GM21717 (cell line): ENCODE measurements at regions not wholly inside any gene's neighbourhood (a gene's known extent, or its start where the extent isn't known, plus 50 kb on each side); places are given as distances from the start of the nearest gene placed in this dataset.
"Not testable (repeated sequence)": the region's sequence is repeated elsewhere in the genome, so short reads cannot be mapped to it uniquely, and the experiment has no call there.

ENCODE experiments used
- ATAC-seq: cut with Tn5 transposase; IDR thresholded peaks from one replicate; pipeline ENCODE4 v1.9.1; 2021; ENCODE audit warnings: mild to moderate bottlenecking, moderate library complexity; ENCODE audit not compliant: unreplicated experiment

DNA sequence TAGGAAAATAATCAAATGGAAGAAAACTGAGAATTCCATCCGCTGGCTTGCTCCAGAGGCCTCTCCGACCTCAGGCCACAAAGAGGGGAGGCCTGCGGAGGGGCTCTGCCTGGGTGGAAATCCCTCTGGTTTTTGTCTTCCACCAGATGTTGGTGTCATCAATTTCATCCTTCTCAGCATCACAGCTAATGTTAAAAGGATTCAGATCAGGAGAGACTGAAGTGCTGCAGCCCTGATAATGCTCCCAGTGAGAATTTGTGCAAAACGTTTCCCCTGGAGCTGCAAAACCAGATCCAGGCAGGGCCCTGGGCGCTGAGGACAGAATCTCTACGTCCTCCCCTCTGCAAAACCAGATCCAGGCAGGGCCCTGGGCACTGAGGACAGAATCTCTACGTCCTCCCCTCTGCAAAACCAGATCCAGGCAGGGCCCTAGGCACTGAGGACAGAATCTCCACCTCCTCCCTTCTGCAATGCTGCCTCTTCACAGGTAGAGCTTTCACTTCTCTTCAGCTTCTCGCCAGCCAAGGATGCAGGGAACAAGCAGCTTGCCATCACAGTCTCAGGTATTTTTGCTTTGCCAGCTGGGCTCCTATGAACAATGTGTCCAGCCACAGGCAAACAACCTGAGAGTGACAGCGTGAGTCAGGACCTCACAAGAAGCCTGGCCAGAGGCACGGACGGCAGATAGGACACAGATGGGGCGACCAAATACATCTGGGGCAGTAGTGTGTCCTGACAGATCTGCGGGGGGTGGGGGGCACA, 81.2 kb downstream of the TMEM18 start:
- no peak for ATAC-seq

DNA sequence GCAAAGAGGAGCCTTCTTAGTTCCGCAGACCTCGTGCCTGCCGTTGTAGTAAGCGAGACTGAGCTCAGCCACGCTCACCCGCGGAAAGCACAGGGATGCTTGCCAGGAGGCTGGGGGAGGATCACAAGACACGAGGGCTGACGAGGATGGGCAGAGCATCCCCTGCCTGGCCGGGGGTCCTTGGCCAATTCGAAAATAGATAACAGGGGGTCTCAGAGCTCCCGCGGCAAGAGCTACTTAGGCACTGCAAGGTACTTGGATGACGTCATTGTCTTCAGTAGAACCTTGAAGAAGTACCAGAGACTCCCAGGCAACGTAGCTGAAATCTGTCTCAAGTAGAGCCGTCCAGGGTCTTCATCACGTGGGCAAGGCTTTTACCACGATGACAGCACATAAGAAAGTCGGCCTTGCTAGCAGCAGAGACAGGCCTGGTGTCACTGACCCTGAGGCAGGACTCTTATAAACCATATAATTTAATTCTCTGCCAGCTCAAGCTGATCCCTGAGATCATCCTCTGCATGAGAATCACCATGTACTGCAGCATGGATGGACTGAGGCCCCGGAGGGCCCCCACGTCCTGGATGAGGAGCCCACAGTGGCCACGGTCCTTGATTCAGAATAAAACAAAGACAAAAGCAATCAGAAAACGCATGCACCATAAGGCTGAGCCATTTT, 81.9 kb downstream of the TMEM18 start:
- no peak for ATAC-seq

DNA sequence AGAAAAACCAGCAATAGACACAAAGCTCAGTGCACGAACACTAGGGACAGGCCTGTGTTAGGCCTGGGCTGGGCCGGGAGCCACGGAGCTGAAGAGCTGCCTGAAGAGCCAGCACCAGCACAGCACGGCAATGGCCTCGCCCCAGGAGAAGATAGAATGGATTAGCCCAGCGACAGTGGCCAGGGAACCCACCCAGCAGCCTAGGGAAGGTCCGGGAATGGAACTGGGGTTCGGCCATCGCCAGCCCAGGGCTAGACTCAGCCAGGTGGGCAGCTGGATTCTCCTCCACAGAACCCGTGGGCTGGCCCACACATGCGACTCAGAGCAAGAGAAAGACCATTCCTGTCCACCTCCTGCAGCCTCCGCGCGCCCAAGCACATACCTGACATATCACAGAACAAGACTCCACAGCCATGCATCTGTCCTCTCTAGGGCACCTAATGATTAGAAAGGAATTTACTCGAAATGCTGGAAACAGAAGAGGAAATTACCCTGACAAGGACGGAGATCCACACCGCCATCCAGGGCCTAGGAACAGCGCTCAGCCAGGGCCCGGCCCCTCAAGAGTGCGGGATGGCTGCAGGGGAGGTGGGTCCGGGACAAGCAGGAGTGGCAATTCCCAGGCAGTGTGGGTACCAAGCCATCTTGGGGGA, 82.8 kb downstream of the TMEM18 start:
- ATAC-seq = no peak

DNA sequence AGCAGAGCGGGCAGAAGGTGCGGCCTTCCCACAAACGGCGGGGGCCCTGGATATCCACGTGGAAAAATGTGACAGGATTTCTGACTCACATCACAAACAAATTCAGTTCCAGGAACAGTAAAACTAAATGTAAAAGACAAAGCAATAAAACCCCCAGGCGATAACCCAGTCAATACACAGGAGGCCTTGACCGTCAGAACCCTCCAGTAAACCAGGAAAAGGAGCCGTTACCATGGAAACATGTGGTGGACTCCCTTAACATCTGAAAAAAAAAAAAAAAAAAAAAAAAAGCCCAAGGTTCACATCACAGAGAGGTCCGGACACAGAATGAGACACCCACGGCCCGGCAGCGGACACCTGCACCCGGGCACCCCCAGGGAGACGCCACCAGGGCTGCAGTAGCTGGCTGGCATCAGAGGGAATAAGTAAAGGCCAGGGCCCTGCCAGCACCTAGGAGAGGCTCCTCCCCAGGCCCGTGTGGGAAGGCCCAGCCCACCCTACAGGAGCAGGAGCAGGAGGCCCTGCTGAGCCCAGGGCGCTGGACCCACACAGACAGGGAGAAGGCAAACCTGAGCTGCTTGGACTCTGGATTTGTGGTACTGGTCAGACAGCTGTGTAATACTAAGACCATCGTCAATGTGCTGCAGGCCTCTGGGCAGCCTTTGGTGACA, 83.7 kb downstream of the TMEM18 start:
- no peak for ATAC-seq

DNA sequence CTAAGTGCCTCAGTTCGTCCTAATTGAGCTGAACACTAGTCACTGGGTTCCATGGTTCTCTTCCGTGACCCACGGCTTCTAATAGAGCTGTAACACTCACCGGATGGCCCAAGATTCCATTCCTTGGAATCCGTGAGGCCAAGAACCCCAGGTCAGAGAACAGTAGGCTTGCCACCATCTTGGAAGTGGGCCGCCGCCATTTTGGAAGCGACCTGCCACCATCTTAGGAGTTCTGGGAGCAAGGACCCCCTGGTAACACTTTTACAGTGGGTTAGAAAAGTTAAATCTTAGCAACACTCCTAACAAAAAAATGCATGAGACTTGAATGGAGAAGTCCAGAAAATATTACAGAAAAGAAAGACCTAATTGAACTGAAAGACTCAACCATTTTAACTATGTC, 84.5 kb downstream of the TMEM18 start:
- ATAC-seq = no peak

DNA sequence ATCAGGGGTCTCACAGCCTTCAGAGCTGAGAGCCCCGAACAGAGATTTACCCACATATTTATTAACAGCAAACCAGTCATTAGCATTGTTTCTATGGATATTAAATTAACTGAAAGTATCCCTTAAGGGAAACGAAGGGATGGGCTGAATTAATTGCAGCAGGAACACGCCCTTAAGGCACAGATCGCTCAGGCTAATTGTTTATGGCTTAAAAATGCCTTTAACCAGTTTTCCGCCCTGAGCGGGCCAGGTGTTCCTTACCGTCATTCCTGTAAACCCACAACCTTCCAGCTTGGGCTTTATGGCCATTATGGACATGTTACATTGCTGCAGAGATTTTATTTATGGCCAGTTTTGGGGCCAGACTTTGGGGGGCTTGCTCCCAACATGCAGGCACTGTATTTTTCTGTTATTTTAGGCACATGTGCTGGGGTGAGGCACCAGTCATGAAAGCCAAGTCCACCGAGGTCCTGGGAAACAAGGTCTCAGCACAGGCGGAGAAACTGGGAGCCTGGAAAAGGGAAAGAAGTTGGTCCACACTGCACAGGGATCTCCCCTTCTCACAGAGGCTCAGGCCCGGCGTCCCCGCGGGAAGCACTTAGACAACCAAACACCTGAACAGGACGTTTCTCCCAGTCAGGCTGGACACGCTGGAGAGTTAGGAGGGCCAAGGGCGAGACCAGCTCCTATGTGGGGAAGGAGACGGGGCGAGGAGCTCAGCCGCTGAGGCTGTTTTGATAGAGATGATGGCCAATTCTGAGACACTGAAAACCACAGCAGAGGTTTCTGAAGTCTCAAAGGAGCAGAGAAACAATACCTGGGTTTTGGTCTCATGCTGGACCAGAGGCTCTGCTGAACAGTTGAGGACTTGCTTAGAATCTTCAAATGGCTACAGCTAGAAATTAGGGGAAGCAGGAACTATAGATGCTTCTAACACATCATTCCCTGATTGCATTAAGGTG, 86.7 kb downstream of the TMEM18 start:
- no peak for ATAC-seq

DNA sequence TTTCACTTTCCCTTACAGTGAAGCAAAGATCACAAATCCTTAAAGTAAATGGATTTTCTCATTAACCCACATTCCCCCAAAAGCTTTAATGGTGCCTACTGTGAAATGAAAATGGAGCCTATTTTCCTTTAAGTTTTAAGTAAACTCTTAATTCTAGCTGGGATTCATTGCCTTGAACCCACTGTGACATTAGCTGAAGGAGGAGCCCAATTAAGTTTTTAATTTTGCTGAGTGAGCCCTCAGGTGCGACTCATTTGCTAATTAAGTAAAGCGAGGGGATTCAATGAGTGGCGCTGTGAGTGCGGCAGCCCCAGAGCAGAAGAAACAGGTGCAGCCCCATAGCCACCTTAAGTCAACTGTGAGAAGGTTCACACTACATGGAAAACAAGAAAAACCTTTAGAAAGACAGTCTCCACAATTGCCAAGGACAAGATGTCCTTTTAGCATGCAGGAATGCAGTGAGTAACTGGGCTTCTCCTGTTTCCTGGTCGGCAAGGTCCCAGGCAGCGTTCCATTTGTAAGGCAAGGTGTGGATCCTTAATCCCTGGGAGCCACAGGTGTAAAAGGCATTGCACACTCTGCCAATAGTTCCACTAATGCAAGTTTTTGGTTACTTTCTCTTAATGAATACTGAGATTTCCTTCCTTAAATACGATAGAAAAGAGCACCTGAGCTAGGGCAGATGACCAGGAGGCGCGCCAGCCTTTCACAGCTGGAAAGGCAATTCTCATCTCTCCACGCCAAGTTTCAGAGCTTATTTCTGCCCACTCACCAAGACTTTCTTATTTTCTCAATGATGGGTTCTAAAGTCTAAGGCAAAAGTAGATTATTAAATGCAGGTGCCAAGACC, 87.7 kb downstream of the TMEM18 start:
- no peak for ATAC-seq

DNA sequence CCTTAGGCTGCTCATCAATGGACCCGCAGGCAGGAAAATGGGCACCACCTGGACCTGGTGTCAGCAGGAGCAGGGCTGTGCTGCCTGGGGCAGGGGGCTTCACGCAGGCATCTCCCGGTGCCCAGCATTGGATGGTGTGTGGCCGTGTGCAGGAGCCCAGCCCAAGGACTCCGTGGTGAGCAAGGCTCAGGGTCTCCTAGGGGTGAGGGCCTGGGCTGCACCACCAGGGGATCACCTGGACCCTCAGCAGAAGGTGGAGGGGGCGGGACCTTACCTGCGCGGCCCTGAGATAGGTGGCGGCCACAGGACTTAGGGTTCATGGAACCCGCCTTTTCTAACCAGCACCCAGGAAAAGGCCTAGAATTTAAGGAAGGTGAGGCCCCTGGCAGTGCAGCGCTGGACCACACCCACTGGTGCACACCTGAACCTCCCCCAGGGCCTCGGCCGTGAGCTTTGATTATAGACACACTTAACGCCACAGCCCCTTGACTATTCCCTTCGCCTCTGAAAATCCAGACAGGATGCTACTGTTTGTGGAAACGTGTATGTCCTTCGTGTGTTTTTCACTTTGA, 89.0 kb downstream of the TMEM18 start:
- no peak for ATAC-seq

DNA sequence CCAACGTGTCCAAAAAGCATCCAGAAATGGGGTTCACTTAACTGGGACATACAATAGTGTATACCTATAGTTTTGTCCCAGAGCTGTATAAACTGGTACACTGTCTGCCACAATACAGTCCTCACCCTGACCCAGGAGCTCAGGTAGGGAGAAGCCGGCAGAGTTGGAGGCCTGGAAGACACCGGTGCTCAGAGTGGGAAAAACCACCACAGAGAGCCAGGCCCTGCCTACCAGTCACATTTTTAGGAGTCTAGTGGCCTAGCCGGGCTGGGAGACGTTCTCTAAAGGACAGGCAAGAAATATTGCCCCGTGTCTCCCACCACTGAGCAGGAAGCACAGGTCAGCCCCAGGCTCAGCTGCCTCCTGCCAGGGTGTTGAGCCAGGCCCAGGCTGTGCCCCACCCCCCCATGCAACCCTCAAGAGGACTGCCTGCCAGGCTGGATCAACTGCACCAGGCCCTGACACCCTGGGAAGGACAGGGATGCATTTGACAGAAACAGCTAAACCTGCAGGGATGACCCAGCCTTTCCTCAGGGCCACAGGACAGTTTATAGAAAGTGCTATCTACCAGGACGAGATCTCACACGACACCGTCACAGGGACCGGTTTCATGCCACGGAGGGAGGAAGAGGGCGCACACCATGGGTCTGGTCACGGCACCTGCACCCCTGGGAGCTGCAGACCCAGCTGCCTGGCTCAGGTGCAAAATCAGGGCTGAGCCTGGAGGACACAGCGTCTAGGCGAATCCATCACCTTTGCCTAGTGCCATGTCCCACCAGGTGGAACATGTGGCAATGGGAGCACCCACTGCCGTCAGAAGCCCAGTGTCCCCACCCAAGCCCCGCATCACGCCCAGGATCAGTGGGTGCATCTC, 89.9 kb downstream of the TMEM18 start:
- no peak for ATAC-seq

DNA sequence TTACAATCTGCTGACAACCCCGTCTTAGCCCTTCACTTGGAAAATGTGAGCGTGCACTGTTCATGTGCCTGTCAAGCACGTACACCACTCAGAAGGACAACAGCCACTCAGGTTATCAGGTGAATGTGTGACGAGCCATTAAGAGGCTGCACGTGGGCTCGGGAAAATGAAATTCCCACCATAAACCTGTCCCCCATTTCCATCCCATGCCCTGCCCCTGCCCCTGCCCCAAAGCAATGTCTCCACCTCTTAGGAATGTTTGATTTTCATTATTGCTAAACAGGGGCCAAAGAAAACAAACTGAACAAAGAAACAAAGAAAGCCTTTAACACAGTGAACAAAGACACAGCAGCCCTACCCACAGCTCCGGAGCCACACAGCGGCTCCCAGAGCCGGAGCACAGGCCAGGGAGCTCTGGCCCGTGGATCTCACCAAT, 90.5 kb downstream of the TMEM18 start:
- no peak for ATAC-seq

DNA sequence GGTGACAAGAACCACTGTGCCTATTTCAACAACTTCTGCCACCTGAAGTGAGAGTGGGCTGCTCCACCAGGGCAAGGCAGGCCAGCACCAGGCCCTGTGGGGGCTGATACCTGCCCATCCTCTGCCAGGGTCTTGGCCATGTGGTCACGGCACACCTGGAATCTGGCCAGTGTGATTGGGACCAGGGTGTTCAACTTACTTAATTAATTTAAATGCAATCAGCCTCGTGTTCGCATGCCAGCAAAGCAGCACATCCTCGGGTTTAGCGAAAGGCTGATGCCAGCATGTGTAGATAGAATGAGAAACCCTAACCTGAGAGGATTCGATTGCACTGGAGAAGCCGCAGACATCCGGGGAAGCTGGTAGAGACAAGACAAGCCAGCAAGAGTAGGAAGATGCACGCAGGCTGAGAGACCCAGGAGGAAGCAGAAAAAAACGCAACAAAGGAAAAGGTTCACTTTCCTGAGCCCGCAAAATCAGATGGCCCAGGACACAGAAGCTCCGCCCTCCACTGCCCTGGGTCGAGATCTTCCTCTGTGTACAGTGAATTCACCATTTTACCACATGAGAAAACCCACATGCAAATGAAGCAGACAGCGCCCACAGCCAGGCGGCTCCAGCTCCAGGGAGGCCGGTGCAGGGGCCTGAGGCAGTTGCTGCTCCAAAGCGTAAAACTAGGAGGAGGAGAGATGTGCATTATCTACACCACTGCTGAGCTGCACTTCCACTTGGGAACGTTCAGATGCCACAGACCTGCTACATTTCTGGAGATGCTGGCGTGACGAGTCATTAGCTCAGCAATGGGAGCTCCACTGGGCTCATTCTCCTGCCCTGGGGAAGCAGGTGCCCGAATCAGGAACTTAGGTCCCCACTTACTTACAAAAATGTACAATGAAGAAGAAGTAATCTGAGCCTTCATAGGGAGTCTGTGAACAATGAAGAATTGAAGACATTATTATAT, 92.1 kb downstream of the TMEM18 start:
- ATAC-seq = peak; percentile 95

DNA sequence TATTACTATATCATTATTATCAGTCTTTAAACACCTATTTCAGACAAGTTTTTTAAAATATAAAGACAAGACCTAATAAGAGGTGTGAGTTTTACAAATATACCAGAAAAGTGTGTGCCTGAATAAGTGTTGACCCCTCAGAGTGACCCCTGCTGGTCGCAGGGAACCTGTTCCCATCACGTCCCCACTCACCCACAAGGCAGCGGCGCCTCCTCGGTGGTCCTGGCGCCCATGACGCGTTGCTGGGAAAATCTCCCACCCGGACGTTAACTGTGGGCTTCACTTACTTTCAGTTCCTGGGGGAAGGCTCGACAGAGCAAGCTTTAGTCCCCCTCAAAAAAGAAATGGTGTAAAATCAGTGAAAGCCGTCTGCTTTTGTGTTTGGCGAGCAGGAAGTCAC, 93.5 kb downstream of the TMEM18 start:
- no peak for ATAC-seq

DNA sequence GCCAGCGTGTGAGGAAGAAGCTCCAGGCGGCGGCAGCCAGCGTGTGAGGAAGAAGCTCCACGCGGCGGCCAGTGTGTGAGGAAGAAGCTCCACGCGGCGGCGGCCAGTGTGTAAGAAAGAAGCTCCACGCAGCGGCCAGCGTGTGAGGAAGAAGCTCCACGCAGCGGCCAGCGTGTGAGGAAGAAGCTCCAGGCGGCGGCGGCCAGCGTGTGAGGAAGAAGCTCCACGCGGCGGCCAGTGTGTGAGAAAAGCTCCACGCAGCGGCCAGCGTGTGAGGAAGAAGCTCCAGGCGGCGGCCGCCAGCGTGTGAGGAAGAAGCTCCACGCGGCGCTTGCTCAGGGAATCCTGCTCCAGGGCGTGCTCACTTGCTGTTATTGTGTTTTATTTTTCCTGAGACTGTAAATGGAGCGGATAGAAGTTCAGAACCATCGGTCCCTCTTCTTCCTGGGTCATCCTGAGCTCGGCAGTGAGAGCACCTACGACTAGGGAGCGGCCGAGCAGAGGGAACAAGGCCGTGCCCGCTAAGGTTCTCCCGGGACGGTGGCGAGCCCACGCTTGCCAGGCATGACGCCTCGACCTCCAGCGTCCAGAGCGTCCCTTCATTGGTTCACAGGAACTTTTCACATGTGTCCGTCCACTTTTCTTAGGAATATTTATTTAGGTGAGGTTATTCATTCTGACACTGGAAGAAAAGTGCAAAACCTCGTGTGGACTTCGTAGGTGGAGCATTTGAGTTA, 94.2 kb downstream of the TMEM18 start:
- ATAC-seq = no peak

DNA sequence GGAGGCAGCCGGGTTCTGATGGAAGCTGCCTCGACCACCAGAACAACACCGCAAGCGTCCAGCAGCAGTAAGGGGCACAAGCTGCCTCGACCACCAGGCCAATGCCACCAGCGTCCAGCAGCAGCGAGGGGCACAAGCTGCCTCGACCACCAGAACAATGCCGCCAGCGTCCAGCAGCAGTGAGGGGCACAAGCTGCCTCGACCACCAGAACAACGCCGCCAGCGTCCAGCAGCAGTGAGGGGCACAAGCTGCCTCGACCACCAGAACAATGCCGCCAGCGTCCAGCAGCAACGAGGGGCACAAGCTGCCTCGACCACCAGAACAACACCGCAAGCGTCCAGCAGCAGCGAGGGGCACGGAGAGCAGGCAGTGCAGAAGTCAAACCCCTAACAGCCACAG, 94.9 kb downstream of the TMEM18 start:
- not testable (repeated sequence) for ATAC-seq

DNA sequence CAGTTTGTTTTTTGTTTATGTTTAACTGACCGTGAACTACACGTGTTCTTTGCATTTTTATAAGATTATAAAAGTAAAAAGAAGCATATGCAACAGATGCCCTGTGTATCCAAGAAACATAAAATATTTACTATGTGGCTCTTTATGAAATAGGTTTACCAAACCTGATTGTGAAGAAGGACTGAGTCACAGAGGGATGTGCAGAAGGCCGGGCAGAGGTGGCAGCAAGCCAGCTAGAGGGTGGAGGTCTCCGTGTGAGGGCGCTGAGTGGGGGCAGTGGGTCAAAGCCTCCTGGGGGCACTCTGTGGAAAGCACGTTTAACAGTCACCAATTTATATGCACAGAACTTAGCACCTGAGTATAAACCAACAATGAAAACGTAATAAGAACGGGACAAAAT, 97.2 kb downstream of the TMEM18 start:
- no peak for ATAC-seq

DNA sequence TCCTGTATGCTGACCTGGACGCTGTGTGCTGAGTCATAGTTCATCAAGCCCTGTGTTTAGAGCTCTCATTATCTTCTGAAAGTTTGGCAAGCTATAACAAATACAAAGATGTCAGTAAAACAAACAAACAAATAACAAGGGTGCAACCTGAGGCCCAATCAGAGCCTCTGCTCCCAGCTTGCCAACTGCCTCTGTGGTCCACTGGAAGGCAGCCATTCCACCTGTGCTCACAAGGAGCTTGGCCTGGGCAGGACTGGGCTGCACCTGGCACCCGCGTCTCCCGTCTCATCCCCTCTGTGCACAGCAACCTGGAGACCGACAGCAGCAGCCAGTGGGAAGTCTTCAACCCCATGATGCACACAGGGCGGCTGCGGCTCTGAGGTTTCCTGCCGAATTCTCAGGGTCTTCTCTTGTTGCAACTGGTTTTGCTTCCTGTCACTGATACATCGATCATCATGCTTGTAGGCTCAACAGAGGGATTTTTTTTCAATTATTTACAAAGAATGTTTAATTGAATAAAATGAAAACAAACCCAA, 97.8 kb downstream of the TMEM18 start:
- ATAC-seq = no peak
